ENCODE measurements at regions not wholly inside any gene's neighbourhood (a gene's known extent, or its start where the extent isn't known, plus 50 kb on each side); places are given as distances from the start of the nearest gene placed in this dataset.

DNA sequence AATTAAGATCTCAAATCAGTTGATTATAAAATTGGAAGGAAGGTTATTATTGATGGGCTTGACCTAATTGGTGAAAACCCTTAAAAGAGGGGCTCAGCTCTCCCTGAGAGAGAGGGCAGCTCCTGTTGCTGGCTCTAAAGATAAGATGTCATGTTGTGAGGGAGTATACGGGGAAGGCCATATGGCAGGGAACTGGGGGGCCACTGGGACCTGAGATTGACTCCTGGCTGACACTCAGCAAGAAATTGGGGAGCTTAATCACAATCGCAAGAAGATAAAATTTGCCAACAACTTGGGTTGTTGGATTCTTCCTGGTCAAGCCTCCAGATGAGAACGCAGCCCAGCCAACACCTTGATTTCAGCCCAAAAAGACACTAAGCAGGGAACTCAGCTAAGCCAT lies 69.7 kb upstream of the KCNJ6 start:
- DNase-seq (no peak), ATAC-seq (no peak)
- Histone ChIP-seq H3K27me3 (peaks cover 0 to 30% (median 10%) of the 10 kb centered on the region in 7 donors), H3K4me1 (no peaks in the 10 kb centered on the region), H3K27ac (no peak overlapping the region), H3K9me3 (peaks cover 0 to 4% (median 0%) of the 10 kb centered on the region in 11 donors), H3K36me3 (no peaks in the 10 kb centered on the region), H3K4me3 (no peak overlapping the region)
- TF ChIP-seq, protein P1, sequence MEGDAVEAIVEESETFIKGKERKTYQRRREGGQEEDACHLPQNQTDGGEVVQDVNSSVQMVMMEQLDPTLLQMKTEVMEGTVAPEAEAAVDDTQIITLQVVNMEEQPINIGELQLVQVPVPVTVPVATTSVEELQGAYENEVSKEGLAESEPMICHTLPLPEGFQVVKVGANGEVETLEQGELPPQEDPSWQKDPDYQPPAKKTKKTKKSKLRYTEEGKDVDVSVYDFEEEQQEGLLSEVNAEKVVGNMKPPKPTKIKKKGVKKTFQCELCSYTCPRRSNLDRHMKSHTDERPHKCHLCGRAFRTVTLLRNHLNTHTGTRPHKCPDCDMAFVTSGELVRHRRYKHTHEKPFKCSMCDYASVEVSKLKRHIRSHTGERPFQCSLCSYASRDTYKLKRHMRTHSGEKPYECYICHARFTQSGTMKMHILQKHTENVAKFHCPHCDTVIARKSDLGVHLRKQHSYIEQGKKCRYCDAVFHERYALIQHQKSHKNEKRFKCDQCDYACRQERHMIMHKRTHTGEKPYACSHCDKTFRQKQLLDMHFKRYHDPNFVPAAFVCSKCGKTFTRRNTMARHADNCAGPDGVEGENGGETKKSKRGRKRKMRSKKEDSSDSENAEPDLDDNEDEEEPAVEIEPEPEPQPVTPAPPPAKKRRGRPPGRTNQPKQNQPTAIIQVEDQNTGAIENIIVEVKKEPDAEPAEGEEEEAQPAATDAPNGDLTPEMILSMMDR (IDR thresholded peaks at IDR 0.05) = no peak
- intact Hi-C loops (cut with DNase I) = no loop called here
- WGBS, 2 donors = 70 to 73% methylated on average over 3 of the region's 3 CpGs

DNA sequence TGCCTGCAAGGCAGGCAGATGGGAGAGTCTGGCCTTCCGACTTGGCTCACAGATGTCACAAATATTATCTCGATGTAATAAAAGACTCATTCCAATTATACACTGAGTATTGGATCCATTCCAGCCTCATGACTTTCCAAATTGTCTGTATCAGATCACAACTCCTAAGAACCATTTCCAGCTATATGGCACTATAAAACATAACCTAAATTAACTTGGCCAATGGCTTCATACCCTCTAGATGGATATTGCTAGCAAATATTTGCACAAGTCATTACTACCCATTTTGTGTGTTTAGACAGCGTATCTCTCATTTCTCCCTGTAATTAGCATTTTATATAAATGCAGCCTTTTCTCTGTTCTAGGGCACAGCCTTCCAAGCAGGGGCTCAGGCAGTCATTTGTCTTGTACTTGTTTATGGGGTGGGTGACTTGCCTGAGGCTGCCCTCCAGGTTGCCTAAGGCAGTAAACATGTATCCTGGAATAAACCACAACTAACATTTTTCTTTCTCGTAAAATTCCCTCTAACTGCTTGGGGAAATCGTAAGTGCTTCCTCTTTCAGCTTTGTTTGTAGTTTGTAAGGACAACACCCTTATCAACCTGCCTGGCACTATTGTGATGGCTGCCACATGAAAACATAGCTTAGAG lies 70.6 kb upstream of the KCNJ6 start:
- no peak for ATAC-seq
- WGBS, 2 donors = 61 to 77% methylated on average over 5 of the region's 5 CpGs
- Histone ChIP-seq H3K4me1 (no peaks in the 10 kb centered on the region), H3K4me3 (no peak overlapping the region), H3K36me3 (no peaks in the 10 kb centered on the region), H3K9me3 (peaks cover 0 to 4% (median 0%) of the 10 kb centered on the region in 11 donors), H3K27me3 (peaks cover 0 to 30% (median 10%) of the 10 kb centered on the region in 7 donors), H3K27ac (no peak overlapping the region)
- TF ChIP-seq, protein P1 (IDR thresholded peaks at IDR 0.05) = no peak
- no peak for DNase-seq
- intact Hi-C loops (cut with DNase I) = no loop called here

DNA sequence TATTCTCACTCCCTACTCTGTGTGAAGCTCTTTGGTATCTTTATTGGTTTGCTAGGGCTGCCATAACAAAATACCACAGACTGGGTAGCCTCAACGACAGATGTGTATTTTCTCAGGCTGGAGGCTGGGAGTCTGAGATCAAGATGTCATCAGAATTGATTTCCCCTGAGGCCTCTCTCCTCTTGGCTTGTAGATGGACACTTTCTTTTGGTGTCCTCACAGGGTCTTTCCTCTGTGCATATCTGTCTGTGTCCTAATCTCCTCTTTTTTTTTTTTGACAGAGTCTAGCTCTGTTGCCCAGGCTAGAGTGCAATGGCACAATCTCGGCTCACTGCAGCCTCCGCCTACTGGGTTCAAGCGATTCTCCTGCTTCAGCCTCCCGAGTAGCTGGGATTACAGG lies 71.4 kb upstream of the KCNJ6 start:
- H3K9me3 ChIP-seq = peaks cover 0 to 4% (median 0%) of the 10 kb centered on the region in 11 donors
- H3K4me1 ChIP-seq = no peaks in the 10 kb centered on the region
- intact Hi-C loops (cut with DNase I) = no loop called here
- ATAC-seq = no peak
- TF ChIP-seq, protein P1 (IDR thresholded peaks at IDR 0.05) = no peak
- peaks cover 0 to 30% (median 8%) of the 10 kb centered on the region in 7 donors for H3K27me3 ChIP-seq
- WGBS, 2 donors = 83 to 85% methylated on average over 5 of the region's 5 CpGs
- no peak overlapping the region for H3K4me3 ChIP-seq
- no peak for DNase-seq
- H3K36me3 ChIP-seq = no peaks in the 10 kb centered on the region
- H3K27ac ChIP-seq = no peak overlapping the region

DNA sequence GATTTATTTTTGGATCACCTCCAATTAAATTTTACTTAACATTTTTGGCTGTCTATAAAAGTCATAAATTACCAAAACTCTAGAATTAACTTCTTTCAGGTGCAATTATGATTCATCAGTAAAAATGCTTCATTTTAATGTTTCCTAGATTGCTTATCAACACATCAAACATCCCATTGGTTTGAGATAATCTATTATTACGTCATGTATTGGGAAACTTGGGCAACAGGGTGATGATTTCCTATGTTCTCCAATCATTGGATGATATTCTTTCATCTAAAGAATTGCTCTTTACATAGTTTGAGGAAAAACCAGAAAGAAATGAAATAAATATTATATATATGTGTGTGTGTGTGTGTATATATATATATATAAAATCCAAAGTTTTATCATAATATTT lies 76.8 kb upstream of the KCNJ6 start:
- Histone ChIP-seq H3K9me3 (peaks cover 0 to 4% (median 0%) of the 10 kb centered on the region in 11 donors), H3K4me1 (no peaks in the 10 kb centered on the region), H3K27me3 (peaks cover 0 to 13% (median 0%) of the 10 kb centered on the region in 7 donors), H3K4me3 (no peak overlapping the region), H3K27ac (no peak overlapping the region), H3K36me3 (no peaks in the 10 kb centered on the region)
- DNase-seq = no peak
- ATAC-seq = no peak
- TF ChIP-seq, protein P1 (IDR thresholded peaks at IDR 0.05) = no peak
- WGBS, 2 donors = 66 to 70% methylated on average over 1 of the region's 1 CpG
- intact Hi-C loops (cut with DNase I) = no loop called here

Data from heart right ventricle (tissue), 16 donors.